Thyroid gland (tissue), 4 donors: ENCODE measurements at regions not wholly inside any gene's neighbourhood (a gene's known extent, or its start where the extent isn't known, plus 50 kb on each side); places are given as distances from the start of the nearest gene placed in this dataset.

ENCODE experiments used
- DNase-seq, 2 donors: peaks; one replicate each; pipeline ENCODE4 v3.0.0-alpha.2; 2019
- H3K27ac ChIP-seq, 3 donors: fragments of 200-600 bp; sonication (generic); 1 replicate in 2 of 3; 2 replicates in 1 of 3; pipeline ENCODE4 v1.5.1; 2016 to 2019; ENCODE audit warnings: mild to moderate bottlenecking in 1 of 3, moderate library complexity in 1 of 3
- H3K27me3 ChIP-seq: fragments of 200-600 bp; sonication (generic); one replicate; pipeline ENCODE4 v1.5.1; 2019
- H3K36me3 ChIP-seq, 2 donors: fragments of 200-600 bp; sonication (generic); one replicate each; pipeline ENCODE4 v1.5.1; 2016 to 2019
- H3K4me1 ChIP-seq, 2 donors: fragments of 200-600 bp; sonication (generic); one replicate each; pipeline ENCODE4 v1.5.1; 2017 to 2019
- H3K4me3 ChIP-seq, 3 donors: fragments of 200-600 bp; sonication (generic); replicated peaks in 1 of 3; 1 replicate in 2 of 3; 2 replicates in 1 of 3; pipeline ENCODE4 v1.5.1; 2016; ENCODE audit warnings: mild to moderate bottlenecking in 1 of 3
- H3K9me3 ChIP-seq: fragments of 200-600 bp; sonication (generic); one replicate; pipeline ENCODE4 v1.5.1; 2017
- CTCF ChIP-seq, 6 experiments: fragments of 200-600 bp in 3 of 6; fragments of 450-650 bp in 3 of 6; sonication (generic) in 3 of 6; IDR thresholded peaks; one replicate each; pipeline ENCODE4 v1.5.1; 2016 to 2019; ENCODE audit warnings: antibody characterized with exemption in 6 of 6, mild to moderate bottlenecking in 2 of 6, inconsistent platforms in 1 of 6, moderate library complexity in 1 of 6
- POLR2A ChIP-seq, 2 donors: fragments of 450-650 bp; IDR thresholded peaks; one replicate each; pipeline ENCODE4 v1.6.1; 2017; ENCODE audit warnings: antibody characterized with exemption in 2 of 2, mild to moderate bottlenecking in 2 of 2, moderate library complexity in 1 of 2
- WGBS, 2 donors: methylation state at CpG; one replicate each; pipeline ENCODE4 v1.1.5; 2017; 5-methylcytosine and 5-hydroxymethylcytosine counted together
- intact Hi-C: fragments of 100-400 bp; cut with DNase I; formaldehyde crosslinking; loops from one replicate; pipeline ENCODE4 v1.15.1; 2023

GRCh38 chr1:118338936-118339335 lies 153.9 kb upstream of the SPAG17 start:
- no peak for TF ChIP-seq CTCF (IDR thresholded peaks at IDR 0.05)
- H3K27me3 ChIP-seq, result no peaks in the 10 kb centered on the region
- no peaks in the 10 kb centered on the region for H3K36me3 ChIP-seq
- intact Hi-C loops, result no loop called here
- H3K4me1 ChIP-seq, result peaks cover 13 to 32% of the 10 kb centered on the region in 2 donors
- DNase-seq, result no peak
- WGBS, 2 donors, result 68 to 75% methylated on average over 3 of the region's 3 CpGs
- no peak overlapping the region for H3K27ac ChIP-seq
- no peak overlapping the region for H3K4me3 ChIP-seq
- H3K9me3 ChIP-seq, result no peaks in the 10 kb centered on the region

GRCh38 chr1:118337346-118337745 lies 152.3 kb upstream of the SPAG17 start:
- Histone ChIP-seq H3K4me1 (peaks cover 13 to 32% of the 10 kb centered on the region in 2 donors), H3K36me3 (no peaks in the 10 kb centered on the region), H3K27ac (no peak overlapping the region), H3K4me3 (no peak overlapping the region), H3K27me3 (no peaks in the 10 kb centered on the region), H3K9me3 (no peaks in the 10 kb centered on the region)
- TF ChIP-seq CTCF (IDR thresholded peaks at IDR 0.05) (no peak), POLR2A (IDR thresholded peaks at IDR 0.05) (no peak)
- DNase-seq, result no peak
- intact Hi-C loops, result no loop called here

GRCh38 chr1:118335331-118335732 lies 150.3 kb upstream of the SPAG17 start:
- TF ChIP-seq CTCF (IDR thresholded peaks at IDR 0.05) (no peak), POLR2A (IDR thresholded peaks at IDR 0.05) (no peak)
- Histone ChIP-seq H3K27me3 (no peaks in the 10 kb centered on the region), H3K36me3 (no peaks in the 10 kb centered on the region), H3K9me3 (no peaks in the 10 kb centered on the region), H3K4me1 (peaks cover 13 to 18% of the 10 kb centered on the region in 2 donors), H3K4me3 (no peak overlapping the region), H3K27ac (peak overlapping the region; percentile 37 to 58 (median 42))
- intact Hi-C loops, result no loop called here
- DNase-seq, result peak; percentile 59 to 64
- WGBS, 2 donors, result 14 to 21% methylated on average over 2 of the region's 2 CpGs

- Histone ChIP-seq H3K4me1 (peaks cover 13 to 18% of the 10 kb centered on the region in 2 donors), H3K27me3 (no peaks in the 10 kb centered on the region), H3K36me3 (no peaks in the 10 kb centered on the region), H3K9me3 (no peaks in the 10 kb centered on the region), H3K4me3 (no peak overlapping the region), H3K27ac (peak overlapping the region in 1 of 3 donors; percentile 42)
- 86% methylated on average over 1 of the region's 1 CpG for WGBS, 2 donors
- no peak for TF ChIP-seq CTCF (IDR thresholded peaks at IDR 0.05)
- TF ChIP-seq POLR2A (IDR thresholded peaks at IDR 0.05), result no peak
- DNase-seq, result no peak
- intact Hi-C loops, result no loop called here
Observed at GRCh38 chr1:118334506-118334905, 149.5 kb upstream of the SPAG17 start.

GRCh38 chr1:118333601-118334210 lies 148.7 kb upstream of the SPAG17 start:
- H3K4me1 ChIP-seq, result peaks cover 13 to 18% of the 10 kb centered on the region in 2 donors
- H3K27me3 ChIP-seq, result no peaks in the 10 kb centered on the region
- no peak for TF ChIP-seq CTCF (IDR thresholded peaks at IDR 0.05)
- no peak for TF ChIP-seq POLR2A (IDR thresholded peaks at IDR 0.05)
- no peak overlapping the region for H3K27ac ChIP-seq
- intact Hi-C loops, result no loop called here
- DNase-seq, result no peak
- 88 to 94% methylated on average over 4 of the region's 4 CpGs for WGBS, 2 donors
- H3K4me3 ChIP-seq, result no peak overlapping the region
- H3K36me3 ChIP-seq, result no peaks in the 10 kb centered on the region
- no peaks in the 10 kb centered on the region for H3K9me3 ChIP-seq
